ENCODE measurements at regions not wholly inside any gene's neighbourhood (a gene's known extent, or its start where the extent isn't known, plus 50 kb on each side); places are given as distances from the start of the nearest gene placed in this dataset.

- Histone ChIP-seq H3K27ac (replicated peaks) (no peak overlapping the region), H3K27me3 (ENCODE audit: insufficient read depth, poor library complexity, severe bottlenecking) (no peaks in the 10 kb centered on the region), H3K4me3 (replicated peaks; ENCODE audit: insufficient read depth, low read length) (no peak overlapping the region)
- TF ChIP-seq CTCF (IDR thresholded peaks at IDR 0.05; ENCODE audit: insufficient read depth, low read length) (no peak), GABPA (IDR thresholded peaks at IDR 0.05; ENCODE audit: low read depth) (no peak), POLR2AphosphoS5 (IDR thresholded peaks at IDR 0.05; ENCODE audit: low read depth) (no peak), SPI1 (IDR thresholded peaks at IDR 0.05; ENCODE audit: borderline replicate concordance, low read depth) (no peak), REST (IDR thresholded peaks at IDR 0.05; ENCODE audit: insufficient replicate concordance, low read depth) (no peak)
- no peak for DNase-seq (ENCODE audit: low read depth in 1 of 2, low spot score in 1 of 2)
These were observed 645.3 kb upstream of the RAB6C start for GRCh38 chr2:129334128-129334527.

GRCh38 chr2:129334696-129335410 is 644.6 kb upstream of the RAB6C start:
- no peak for TF ChIP-seq CTCF (IDR thresholded peaks at IDR 0.05; ENCODE audit: insufficient read depth, low read length)
- TF ChIP-seq REST (IDR thresholded peaks at IDR 0.05; ENCODE audit: insufficient replicate concordance, low read depth) = no peak
- TF ChIP-seq GABPA (IDR thresholded peaks at IDR 0.05; ENCODE audit: low read depth) = no peak
- no peak for TF ChIP-seq SPI1 (IDR thresholded peaks at IDR 0.05; ENCODE audit: borderline replicate concordance, low read depth)
- TF ChIP-seq POLR2AphosphoS5 (IDR thresholded peaks at IDR 0.05; ENCODE audit: low read depth) = no peak
- H3K27ac ChIP-seq (replicated peaks) = no peak overlapping the region
- H3K4me3 ChIP-seq (replicated peaks; ENCODE audit: insufficient read depth, low read length) = no peak overlapping the region
- no peaks in the 10 kb centered on the region for H3K27me3 ChIP-seq (ENCODE audit: insufficient read depth, poor library complexity, severe bottlenecking)
- DNase-seq (ENCODE audit: low read depth in 1 of 2, low spot score in 1 of 2) = no peak

GRCh38 chr2:129336276-129336675 is 643.2 kb upstream of the RAB6C start:
- no peak for TF ChIP-seq POLR2AphosphoS5 (IDR thresholded peaks at IDR 0.05; ENCODE audit: low read depth)

GRCh38 chr2:129337076-129337475 is 642.4 kb upstream of the RAB6C start:
- Histone ChIP-seq H3K4me3 (replicated peaks; ENCODE audit: insufficient read depth, low read length) (no peak overlapping the region), H3K27ac (replicated peaks) (no peak overlapping the region), H3K27me3 (ENCODE audit: insufficient read depth, poor library complexity, severe bottlenecking) (no peaks in the 10 kb centered on the region)
- no peak for DNase-seq (ENCODE audit: low read depth in 1 of 2, low spot score in 1 of 2)
- no peak for TF ChIP-seq CTCF (IDR thresholded peaks at IDR 0.05; ENCODE audit: insufficient read depth, low read length)
- TF ChIP-seq SPI1 (IDR thresholded peaks at IDR 0.05; ENCODE audit: borderline replicate concordance, low read depth) = no peak
- TF ChIP-seq REST (IDR thresholded peaks at IDR 0.05; ENCODE audit: insufficient replicate concordance, low read depth) = no peak
- TF ChIP-seq GABPA (IDR thresholded peaks at IDR 0.05; ENCODE audit: low read depth) = no peak
- no peak for TF ChIP-seq POLR2AphosphoS5 (IDR thresholded peaks at IDR 0.05; ENCODE audit: low read depth)

More at GRCh38 chr2:129336276-129336675, 643.2 kb upstream of the RAB6C start:
- no peak overlapping the region for H3K27ac ChIP-seq (replicated peaks)
- H3K4me3 ChIP-seq (replicated peaks; ENCODE audit: insufficient read depth, low read length) = no peak overlapping the region
- no peaks in the 10 kb centered on the region for H3K27me3 ChIP-seq (ENCODE audit: insufficient read depth, poor library complexity, severe bottlenecking)
- no peak for DNase-seq (ENCODE audit: low read depth in 1 of 2, low spot score in 1 of 2)

All from HL-60 (cell line).